ENCODE measurements at regions not wholly inside any gene's neighbourhood (a gene's known extent, or its start where the extent isn't known, plus 50 kb on each side); places are given as distances from the start of the nearest gene placed in this dataset.

- H3K27me3 ChIP-seq: no peaks in the 10 kb centered on the region
- H3K36me3 ChIP-seq: no peaks in the 10 kb centered on the region
- no peaks in the 10 kb centered on the region for H3K4me1 ChIP-seq
- H3K9me3 ChIP-seq: no peaks in the 10 kb centered on the region
- WGBS: 89% methylated on average over 1 of the region's 1 CpG
- no peak for DNase-seq (ENCODE audit: extremely low spot score)
- intact Hi-C loops (cut with DNase I): no loop called here
- H3K27ac ChIP-seq (replicated peaks in 1 of 4): no peak overlapping the region
- H3K4me3 ChIP-seq: no peak overlapping the region
- TF ChIP-seq POLR2A (IDR thresholded peaks at IDR 0.05; ENCODE audit: low read depth) (no peak), EP300 (IDR thresholded peaks at IDR 0.05) (no peak), POLR2AphosphoS5 (IDR thresholded peaks at IDR 0.05) (no peak), CTCF (IDR thresholded peaks at IDR 0.05) (no peak)
Observed at GRCh38 chr3:106272302-106272701, 403.5 kb upstream of the CBLB start.

DNA sequence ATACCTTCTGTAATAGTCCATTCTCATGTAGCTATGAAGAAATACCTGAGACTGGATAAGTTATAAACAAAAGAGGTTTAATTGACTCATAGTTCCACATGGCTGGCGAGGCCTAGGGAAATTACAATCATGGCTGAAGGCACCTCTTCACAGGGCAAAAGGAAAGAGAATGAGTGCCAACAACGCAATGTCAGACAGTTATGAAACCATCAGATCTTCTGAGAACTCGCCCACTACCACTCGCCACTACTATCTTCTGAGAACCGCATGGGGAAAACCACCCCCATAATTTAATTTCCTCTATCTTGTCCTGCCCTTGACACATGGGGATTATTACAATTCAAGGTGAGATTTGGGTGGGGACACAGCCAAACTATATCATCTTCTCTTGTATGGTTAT, 406.8 kb upstream of the CBLB start:
- no peaks in the 10 kb centered on the region for H3K27me3 ChIP-seq
- H3K4me1 ChIP-seq: no peaks in the 10 kb centered on the region
- intact Hi-C loops (cut with DNase I): no loop called here
- no peaks in the 10 kb centered on the region for H3K36me3 ChIP-seq
- DNase-seq (ENCODE audit: extremely low spot score): no peak
- no peak overlapping the region for H3K4me3 ChIP-seq
- 54% methylated on average over 5 of the region's 5 CpGs for WGBS
- no peaks in the 10 kb centered on the region for H3K9me3 ChIP-seq
- TF ChIP-seq CTCF (IDR thresholded peaks at IDR 0.05) (no peak), EP300 (IDR thresholded peaks at IDR 0.05) (no peak), POLR2AphosphoS5 (IDR thresholded peaks at IDR 0.05) (no peak), POLR2A (IDR thresholded peaks at IDR 0.05; ENCODE audit: low read depth) (no peak)
- H3K27ac ChIP-seq (replicated peaks in 1 of 4): no peak overlapping the region

DNA sequence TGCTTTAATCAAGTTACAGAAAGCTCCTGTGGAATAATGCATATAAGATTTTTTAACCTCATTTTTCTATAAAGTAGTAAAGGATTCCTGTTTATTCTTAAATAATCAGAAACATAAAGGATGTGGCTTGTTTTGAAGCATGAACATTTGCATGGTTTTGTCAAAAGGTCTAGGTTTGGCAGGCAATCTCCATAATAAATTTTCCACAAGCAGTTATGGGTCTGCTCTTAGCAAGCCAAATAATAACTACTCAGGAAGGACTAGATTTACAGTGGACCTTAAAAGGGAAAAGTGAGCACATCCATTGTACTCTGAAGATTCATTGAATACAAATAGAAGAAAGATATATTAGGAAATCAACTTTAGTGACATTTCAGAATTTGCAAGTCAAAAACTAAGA, 407.3 kb upstream of the CBLB start:
- Histone ChIP-seq H3K9me3 (no peaks in the 10 kb centered on the region), H3K27me3 (no peaks in the 10 kb centered on the region), H3K36me3 (no peaks in the 10 kb centered on the region), H3K4me3 (no peak overlapping the region), H3K4me1 (no peaks in the 10 kb centered on the region), H3K27ac (replicated peaks in 1 of 4) (no peak overlapping the region)
- no peak for DNase-seq (ENCODE audit: extremely low spot score)
- TF ChIP-seq POLR2AphosphoS5 (IDR thresholded peaks at IDR 0.05): no peak
- no peak for TF ChIP-seq POLR2A (IDR thresholded peaks at IDR 0.05; ENCODE audit: low read depth)
- TF ChIP-seq CTCF (IDR thresholded peaks at IDR 0.05): no peak
- no peak for TF ChIP-seq EP300 (IDR thresholded peaks at IDR 0.05)
- intact Hi-C loops (cut with DNase I): no loop called here

DNA sequence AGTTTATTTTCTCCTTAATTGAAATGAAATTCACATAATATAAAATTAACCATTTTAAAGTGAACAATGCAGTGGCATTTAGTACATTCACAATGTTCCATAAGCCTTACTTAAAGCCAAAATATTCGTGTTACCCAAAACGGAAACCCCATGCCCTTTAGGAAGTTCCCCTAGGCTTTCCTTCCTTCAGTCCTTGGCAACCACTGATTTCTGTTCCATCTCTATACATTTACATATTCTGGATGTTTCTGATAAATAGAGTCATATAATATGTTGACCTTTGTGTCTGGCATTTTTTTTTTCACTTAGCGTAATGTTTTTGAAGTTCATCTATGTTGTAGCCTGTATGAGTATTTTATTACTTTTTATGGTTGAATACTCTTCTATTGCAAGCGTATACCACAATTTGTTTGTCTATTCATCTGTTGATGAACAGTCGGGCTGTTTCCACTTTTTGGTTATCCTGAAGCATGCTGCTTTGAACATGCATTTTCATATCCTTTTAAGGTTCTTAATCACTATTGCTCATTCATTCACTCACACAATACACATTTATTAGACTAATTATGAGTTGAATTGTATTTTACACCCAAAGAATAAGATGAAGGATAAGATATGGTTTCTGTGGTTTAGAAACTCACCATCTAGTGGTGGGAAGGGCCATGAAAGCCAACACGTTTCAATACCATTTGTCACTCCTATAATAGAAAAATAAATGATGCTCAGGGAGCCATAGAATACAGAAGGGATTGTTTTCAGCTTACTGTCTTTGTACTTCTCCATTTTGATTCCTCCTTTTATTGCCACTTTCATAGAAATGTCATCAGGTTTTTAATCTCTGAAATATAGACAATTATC, 408.2 kb upstream of the CBLB start:
- DNase-seq (ENCODE audit: extremely low spot score): no peak
- TF ChIP-seq POLR2AphosphoS5 (IDR thresholded peaks at IDR 0.05): no peak
- no peak for TF ChIP-seq CTCF (IDR thresholded peaks at IDR 0.05)
- TF ChIP-seq POLR2A (IDR thresholded peaks at IDR 0.05; ENCODE audit: low read depth): no peak
- TF ChIP-seq EP300 (IDR thresholded peaks at IDR 0.05): no peak
- H3K9me3 ChIP-seq: no peaks in the 10 kb centered on the region
- intact Hi-C loops (cut with DNase I): no loop called here
- no peaks in the 10 kb centered on the region for H3K4me1 ChIP-seq
- WGBS: 86% methylated on average over 6 of the region's 6 CpGs
- H3K27me3 ChIP-seq: no peaks in the 10 kb centered on the region
- H3K27ac ChIP-seq (replicated peaks in 1 of 4): no peak overlapping the region
- no peak overlapping the region for H3K4me3 ChIP-seq
- no peaks in the 10 kb centered on the region for H3K36me3 ChIP-seq

DNA sequence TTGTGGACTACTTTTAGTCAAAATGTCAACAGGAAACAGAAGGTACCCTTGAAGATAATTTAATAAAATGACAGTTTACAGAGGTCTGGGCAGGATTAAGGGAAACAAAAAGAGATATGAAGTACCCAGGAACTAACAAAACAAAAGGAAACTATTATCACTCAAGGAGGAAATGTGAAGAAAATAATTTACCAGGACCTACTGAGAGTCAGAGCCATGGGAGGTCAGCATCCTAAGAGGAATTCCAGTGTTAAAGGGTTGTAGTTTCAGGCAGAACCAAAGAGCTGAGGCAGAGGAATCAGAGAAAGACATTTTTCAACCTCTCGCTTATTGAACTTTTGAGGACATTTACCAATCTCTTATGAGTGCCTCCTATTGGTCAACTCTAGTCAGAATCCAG, 408.9 kb upstream of the CBLB start:
- H3K27ac ChIP-seq (replicated peaks in 1 of 4): no peak overlapping the region
- no peaks in the 10 kb centered on the region for H3K9me3 ChIP-seq
- 100% methylated on average over 1 of the region's 1 CpG for WGBS
- H3K4me3 ChIP-seq: no peak overlapping the region
- no peaks in the 10 kb centered on the region for H3K27me3 ChIP-seq
- no peak for TF ChIP-seq CTCF (IDR thresholded peaks at IDR 0.05)
- no peak for TF ChIP-seq EP300 (IDR thresholded peaks at IDR 0.05)
- no peak for TF ChIP-seq POLR2A (IDR thresholded peaks at IDR 0.05; ENCODE audit: low read depth)
- TF ChIP-seq POLR2AphosphoS5 (IDR thresholded peaks at IDR 0.05): no peak
- intact Hi-C loops (cut with DNase I): no loop called here
- H3K36me3 ChIP-seq: no peaks in the 10 kb centered on the region
- no peaks in the 10 kb centered on the region for H3K4me1 ChIP-seq
- DNase-seq (ENCODE audit: extremely low spot score): no peak

Data from esophagus muscularis mucosa (tissue), 4 donors.